ENCODE measurements at regions not wholly inside any gene's neighbourhood (a gene's known extent, or its start where the extent isn't known, plus 50 kb on each side); places are given as distances from the start of the nearest gene placed in this dataset.

DNA sequence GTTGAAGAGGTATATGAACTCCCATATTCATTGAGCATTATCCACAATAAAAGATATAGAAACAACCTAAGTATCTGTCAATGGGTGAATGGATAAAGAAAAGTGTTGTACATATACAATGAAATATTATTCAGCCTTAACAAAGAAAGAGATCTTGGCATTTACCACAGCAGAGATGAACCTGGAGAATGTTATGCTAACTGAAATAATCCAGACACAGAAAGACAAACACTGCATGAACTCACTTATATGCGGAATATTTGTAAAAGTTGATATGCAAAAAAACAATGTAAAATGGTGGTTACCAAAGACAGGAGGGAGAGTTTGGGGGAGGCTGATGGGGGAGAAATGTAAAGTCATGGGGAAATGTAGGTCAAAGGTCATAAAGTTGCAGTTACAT lies 278.7 kb downstream of the ZNF608 start:
- TF ChIP-seq, protein P1, sequence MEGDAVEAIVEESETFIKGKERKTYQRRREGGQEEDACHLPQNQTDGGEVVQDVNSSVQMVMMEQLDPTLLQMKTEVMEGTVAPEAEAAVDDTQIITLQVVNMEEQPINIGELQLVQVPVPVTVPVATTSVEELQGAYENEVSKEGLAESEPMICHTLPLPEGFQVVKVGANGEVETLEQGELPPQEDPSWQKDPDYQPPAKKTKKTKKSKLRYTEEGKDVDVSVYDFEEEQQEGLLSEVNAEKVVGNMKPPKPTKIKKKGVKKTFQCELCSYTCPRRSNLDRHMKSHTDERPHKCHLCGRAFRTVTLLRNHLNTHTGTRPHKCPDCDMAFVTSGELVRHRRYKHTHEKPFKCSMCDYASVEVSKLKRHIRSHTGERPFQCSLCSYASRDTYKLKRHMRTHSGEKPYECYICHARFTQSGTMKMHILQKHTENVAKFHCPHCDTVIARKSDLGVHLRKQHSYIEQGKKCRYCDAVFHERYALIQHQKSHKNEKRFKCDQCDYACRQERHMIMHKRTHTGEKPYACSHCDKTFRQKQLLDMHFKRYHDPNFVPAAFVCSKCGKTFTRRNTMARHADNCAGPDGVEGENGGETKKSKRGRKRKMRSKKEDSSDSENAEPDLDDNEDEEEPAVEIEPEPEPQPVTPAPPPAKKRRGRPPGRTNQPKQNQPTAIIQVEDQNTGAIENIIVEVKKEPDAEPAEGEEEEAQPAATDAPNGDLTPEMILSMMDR (conservative IDR thresholded peaks at IDR 0.05) = no peak
- no peak for TF ChIP-seq ZFX (IDR thresholded peaks at IDR 0.05)
